SIG-M5 (cell line): ENCODE measurements at regions not wholly inside any gene's neighbourhood (a gene's known extent, or its start where the extent isn't known, plus 50 kb on each side); places are given as distances from the start of the nearest gene placed in this dataset.
"Not testable (repeated sequence)": the region's sequence is repeated elsewhere in the genome, so short reads cannot be mapped to it uniquely, and the experiment has no call there.

Experiments
- DNase-seq: peaks from one replicate; lab custom pipeline; 2025; lab: John Stamatoyannopoulos, UW

DNA sequence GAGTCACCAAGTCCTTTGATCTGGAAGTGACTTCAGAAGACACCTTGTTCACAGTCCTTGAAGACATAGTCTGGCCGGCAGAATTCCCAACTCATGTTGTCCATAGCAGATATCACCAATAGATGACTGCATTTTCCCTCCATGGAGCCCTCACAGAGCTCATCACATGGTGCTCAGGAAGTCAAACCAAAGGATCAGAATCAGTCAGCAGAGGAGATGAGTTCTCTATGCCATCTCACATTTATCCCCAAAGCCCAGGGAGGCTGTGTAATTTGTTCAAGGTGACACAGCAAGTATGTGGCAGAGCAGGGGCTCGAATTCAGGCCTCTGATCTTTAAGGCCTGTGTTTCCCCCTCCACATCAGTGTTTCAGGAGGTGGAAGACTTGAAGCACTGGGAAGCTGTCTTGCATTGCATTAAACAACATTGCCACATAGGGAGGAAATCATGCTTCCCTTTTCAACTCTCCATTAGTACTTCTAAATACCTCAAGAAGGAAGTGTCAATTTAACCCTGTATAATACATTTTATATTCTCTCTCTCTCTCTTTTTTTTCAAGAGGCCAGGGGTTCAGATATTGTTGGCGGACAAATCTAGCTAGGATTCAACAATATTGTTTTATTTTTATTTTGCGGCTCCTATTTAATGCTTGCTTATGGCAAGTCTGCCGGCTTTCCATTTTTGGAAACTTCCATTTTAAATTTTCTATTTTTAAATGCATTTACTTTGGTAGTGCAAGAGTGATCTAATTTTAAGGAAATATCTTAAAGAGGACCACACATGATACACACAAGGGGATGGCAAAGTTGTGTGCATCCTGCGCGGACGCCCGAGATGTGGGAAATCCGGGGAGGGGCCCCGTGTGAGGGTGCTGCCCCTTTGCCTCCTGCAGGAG is 61.9 kb downstream of the NPIPB5 start:
- DNase-seq, result peak; percentile 7

DNA sequence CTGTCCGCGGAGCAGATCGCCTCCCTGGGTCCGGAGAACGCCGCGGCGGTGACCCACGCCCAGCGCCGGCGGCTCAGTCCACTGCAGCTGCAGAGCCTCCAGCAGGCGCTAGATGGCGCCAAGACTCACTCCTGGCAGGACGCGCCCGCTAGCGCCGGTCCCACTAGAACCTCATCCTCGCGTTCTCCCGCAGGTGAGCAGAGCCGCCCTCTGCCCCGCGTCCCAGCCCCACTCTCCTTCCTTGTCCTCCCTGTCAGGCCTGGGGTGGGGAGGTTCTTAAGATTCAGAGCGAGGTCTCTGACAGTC is 62.5 kb downstream of the NPIPB5 start:
- not testable (repeated sequence) for DNase-seq

DNA sequence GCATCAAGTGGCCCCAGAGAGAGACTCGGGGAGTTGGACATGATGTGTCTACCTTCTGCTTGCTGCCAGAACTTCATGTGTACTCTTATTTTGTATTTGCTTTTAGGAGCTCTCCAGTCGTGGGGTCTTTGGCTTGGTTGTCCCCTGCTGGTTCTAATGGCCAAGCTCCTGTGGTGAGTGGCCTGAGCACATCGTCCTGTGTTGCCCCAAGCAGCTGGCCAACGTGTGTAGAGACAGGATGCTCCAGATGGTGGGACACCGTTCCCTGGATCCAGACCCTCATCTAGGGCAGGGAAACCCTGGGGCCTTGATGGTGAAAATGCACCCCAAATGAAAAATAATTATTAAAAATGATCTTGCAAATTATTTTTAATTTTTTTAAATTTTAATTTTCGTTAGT is 65.8 kb downstream of the NPIPB5 start:
- not testable (repeated sequence) for DNase-seq

DNA sequence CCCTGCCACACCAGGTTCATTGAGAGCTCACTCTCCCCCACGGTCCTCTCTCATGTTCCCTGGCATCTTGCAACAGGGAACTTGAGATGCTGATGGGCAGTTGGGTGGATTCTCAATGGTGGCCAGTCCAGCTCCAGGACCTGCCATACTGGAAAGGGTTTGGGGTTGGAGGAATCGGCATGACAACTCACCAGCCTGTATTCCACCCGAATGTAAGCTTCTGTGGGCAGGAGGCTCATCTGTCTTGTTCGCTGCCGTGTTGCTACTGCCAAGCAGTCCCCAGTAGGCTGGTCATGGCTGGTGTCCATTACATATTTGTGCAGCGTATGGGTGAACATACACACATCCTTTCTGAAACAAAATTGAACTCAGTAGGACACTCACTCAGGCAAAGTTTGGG is 72.5 kb downstream of the NPIPB5 start:
- DNase-seq, result not testable (repeated sequence)

DNA sequence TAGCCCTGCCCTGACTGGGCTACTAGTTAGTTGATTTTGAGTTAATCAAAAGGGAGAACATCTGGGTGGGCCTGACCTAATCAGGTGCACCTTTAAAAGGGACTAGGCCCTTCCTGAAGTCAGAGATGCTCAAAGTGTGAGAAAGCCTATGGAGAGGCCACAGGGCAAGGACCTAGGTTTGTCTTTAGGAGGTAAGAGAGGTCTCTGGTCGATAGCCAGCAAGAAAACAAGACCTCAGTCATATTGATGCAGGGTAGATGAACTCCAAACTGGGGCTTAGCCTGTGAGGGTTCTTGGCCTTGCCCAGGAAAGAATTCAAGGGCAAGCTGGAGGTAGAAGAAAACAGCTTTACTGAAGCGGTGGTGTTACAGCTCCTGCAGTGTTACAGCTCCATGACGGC is 73.8 kb downstream of the NPIPB5 start:
- DNase-seq, result not testable (repeated sequence)

DNA sequence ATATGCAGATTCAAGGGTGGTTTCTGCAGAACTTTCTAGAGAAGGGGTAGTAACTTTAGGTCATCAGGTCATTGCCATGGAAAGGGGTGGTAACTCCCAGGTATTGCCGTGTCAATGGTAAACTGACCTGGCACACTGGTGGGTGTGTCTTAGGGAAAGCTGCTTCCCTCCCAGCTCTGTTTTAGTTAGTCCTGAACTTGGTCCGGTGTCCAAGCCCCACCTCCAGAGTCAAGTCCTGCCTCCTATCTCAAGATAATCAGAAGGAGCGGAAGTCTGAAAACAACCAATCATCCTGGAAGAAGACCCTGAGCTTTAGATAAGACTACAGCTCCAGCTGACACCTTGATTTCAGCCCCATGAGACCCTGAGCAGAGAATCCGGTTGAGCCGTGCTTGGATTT is 74.2 kb downstream of the NPIPB5 start:
- not testable (repeated sequence) for DNase-seq

DNA sequence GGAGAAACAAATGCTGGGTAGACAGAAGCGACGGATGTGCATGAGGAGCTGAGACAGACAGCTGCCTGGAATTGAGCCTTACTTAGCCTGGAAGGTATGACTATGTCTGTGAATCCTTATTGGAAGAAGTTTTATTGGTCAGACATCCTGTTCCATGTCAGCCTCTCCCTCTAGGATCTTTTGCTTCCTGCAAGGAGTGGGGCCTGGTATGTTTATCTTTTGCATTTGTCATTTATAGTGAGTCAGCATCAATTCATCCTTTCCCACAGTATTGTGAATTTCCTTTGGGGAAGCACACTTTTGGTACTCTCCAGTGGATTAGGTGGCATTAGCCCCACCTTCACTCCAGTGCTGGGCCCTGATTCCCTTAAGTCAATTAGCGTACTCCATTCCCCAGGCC is 74.7 kb downstream of the NPIPB5 start:
- not testable (repeated sequence) for DNase-seq

DNA sequence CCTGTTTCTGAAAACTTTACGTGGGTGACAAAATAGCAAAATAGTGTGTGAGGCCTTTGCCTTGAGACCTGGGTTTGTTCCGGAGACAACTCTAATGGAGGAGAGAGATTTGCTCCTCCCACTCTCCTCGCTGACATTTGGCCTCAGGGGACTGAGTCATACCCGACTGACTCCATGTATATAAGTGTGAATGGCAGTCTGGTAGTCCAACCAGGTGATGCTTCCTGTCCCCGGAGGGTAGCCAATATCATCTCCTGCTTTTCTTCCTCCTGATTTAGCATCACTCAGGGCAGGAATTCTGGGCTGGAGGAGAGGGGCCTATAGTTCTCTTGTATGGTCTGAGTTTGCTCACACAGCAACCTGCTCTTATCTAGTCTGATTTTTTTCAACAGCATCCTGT is 76.0 kb downstream of the NPIPB5 start:
- not testable (repeated sequence) for DNase-seq

DNA sequence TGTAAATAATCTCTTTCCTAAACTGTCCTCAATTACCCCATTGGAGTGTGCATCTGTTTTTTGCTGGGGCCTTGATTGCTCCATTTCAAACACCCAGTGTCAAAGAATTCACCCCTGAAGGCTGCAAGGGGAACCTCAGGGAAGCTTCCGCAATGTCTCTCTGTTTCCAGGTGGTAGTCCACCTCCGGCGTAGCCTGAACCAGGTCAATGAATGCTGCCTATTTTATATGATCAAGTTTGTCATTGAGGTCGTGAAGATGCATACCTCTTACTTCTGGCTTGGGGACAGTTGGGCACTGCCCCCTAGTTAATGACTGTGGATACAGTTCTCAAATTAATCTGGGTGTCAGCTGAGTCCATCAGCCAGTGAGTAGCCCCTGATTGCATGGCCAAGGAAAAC is 79.1 kb downstream of the NPIPB5 start:
- DNase-seq, result not testable (repeated sequence)

DNA sequence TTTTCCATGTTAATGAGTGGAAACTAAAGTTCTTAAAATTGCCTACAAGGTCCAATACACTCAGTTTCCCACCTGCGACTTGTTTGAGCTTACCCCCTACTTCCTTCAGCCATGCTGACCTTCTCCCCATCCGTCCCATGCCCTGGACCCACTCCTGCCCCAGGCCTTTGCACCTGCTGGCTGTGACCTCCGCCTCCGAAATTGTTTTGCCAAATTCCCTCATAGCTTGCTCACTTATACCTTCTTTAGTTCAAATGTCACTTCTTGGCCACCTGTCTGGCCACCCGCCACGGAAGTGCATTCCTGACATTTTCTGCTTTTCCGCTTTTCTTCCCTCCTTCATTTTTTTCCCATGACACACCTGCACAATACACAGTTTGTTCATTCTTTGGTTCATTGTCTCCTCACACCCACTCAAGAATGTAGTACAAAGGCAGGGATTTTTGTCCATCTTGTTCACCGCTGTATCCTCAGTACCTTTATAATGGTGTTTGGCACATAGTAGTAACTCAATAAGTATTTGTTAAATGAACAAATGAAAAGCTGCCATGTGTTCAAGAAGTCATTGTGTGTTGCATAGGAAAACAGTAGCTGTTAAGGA is 85.9 kb downstream of the NPIPB5 start:
- not testable (repeated sequence) for DNase-seq

DNA sequence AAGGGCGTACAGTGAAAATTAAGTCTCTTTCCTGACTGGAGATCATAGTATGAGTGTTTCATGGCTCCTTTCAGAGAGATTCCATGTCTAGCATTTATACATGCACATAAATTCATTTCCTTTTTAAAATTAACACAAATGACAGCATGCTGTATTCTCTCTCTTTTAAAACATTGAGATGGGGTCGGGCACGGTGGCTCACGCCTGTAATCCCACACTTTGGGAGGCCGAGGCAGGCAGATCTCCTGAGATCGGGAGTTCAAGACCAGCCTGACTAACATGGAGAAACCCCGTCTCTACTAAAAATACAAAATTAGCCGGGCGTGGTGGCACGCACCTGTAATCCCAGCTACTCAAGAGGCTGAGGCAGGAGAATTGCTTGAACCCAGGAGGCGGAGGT is 93.1 kb downstream of the NPIPB5 start:
- not testable (repeated sequence) for DNase-seq

DNA sequence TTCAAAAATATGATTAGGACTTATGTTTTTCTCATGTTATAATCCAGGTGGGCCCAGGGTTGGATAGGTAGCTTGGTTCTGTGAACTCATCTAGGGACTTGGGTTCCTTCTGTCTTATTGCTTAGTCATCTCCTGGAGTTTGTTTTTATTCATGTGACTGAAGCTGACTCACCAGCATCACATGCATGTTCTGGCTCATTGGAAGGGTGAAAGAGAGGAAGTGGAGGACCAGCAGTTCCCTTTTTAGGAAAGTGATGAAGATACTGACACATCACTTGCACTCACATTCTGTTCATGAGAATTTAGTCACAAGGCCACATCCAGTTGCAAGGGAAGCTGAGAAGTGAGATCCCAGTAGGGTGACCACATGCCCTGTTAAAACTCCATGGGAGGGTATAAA is 95.9 kb downstream of the NPIPB5 start:
- not testable (repeated sequence) for DNase-seq

DNA sequence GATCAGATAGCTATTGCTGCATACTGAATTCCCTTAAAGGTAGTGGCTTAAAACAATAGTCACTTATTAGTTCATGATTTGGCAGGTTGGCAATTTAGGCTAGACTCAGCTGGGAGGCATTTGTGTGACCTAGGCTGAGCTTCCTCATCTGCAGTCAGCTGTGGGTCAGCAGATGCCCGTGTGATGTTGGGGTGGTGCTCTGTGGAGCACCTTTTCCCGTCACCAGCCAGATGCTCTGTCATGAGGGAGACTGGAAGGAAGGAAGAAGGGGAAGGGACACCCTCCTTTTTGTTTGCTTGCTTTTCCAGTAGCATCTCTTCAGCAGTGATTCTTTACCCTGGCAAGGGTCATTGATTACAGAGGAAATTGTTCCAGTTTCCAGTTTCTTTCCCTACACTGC is 99.1 kb downstream of the NPIPB5 start:
- DNase-seq, result not testable (repeated sequence)

DNA sequence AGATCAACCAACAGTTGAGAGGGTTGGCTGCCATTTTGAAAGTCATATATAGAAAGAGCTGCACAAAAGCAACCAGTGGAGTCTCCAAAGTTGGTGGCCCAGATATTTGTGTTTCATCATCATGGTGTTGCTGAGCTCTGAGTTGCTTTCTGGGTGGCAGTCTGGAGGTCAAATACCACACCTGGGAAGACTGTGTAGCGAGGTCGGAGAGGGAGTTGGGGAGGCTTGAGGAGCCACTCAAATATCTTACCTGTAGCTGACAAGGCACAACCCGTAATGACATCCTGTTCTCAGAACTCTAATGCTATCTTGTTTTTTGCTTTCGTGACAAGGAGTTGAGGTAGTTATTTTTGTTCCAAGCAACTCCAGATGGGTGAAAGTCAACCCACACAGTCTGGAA is 100.4 kb downstream of the NPIPB5 start:
- not testable (repeated sequence) for DNase-seq

DNA sequence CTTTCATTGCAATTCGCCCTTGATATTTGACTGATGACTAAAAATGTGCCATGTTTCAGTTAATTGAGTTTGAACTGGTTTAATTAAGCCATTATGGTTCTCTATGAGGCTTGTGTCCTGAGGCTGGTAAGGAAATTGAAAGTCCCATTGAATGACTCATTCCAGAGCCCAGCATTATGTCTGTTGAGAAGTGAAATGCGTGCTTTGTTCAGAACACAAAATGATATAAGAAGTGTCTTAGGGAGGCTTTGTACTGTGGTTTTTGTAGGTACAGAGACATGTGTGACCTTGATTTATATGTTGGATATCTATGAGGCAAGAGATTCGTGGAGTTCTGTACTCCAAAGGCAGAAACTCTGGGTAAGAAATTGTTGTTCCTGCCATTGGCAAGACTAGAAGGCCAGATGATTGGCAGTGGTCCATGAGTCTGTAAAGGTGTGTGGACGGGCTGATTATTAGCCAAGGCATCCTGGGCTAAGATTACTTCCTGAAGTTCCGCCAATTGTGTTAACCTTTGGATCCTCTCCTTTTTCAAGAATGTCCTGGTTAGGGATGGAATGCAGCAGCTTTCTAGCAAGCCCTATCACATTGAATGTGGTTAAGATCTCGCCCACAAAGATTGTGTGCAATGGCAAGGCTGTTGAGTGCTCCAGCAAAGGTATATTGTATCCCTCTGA is 103.7 kb downstream of the NPIPB5 start:
- DNase-seq, result no peak

DNA sequence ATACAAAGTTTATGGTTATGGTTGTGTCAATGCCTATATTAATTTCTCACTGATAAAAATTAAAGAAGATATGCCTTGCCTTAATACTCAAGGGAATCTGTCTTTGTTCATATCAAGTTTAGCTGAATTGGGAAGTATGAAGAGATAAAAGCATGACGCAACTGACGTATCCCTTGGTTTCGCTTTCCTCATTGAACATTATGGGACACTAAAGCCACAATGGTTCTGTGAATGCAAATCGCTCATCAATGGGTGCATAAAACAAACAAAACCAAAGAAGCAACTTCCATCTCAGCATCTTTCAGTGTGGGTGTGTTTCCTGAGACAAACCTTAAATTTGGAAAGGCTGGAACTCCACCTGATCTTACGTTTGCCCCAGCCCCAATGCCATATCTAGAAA is 108.2 kb downstream of the NPIPB5 start:
- no peak for DNase-seq

DNA sequence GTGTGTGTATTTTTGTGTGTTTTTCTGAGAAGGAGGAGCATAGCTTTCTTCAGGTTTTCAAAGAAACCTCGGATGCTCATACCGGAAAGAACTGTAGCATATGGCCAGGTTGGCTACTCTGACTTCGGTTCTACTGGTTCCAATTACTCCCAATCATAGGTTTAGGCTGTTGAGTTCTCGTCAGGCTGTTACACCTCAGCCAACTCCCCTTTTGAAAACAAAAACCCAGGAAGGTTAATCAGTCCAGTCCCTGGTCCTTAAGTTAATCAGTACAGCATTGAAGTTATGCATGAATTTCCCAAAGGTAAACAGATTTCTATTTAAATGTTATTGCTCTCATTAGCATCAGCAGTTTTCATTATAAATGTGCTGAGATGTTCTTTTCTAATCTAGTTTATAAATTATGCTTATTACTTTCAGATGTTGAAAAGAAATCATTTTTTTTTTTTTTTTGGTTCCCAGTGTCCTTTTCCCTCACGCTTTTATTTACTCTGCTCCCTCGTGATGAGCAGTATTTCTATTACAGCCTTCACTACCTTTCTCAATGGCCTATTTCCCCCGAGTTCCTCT is 111.0 kb downstream of the NPIPB5 start:
- no peak for DNase-seq

DNA sequence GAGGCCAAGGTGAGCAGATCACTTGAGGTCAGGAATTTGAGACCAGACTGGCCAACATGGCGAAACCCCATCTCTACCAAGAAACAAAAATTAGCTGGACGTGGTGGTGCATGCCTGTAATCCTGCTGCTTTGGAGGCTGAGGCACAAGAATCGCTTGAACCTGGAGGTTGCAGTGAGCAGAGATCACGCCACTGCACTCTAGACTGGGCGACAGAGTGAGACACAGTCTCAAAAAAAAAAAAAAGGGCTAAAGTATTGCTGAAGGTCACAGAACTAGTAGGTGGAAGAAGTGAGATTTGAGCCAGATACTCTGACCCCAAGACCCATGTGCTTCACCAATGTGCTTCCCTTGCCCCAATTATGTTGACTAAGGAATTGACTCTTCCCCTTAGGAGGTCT is 112.0 kb downstream of the NPIPB5 start:
- no peak for DNase-seq

DNA sequence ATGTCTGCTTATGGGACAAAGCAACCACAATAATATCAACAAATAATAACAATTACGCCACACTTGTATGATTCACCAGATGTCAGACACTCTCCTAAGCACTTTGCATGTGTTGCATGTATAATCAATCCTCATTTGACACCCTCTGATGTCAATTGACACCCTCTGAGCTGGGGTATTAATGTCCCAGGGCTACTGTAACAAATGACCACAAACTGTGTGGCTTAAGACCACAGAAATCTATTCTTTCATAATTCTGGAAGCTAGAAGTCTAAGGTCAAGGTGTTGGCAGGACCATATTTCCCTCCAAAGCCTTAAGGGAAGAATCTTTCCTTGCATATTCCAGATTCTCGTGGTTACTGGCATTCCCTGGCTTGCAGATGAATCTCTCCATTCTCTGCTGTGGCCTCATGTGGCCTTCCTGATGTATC is 112.7 kb downstream of the NPIPB5 start:
- no peak for DNase-seq

DNA sequence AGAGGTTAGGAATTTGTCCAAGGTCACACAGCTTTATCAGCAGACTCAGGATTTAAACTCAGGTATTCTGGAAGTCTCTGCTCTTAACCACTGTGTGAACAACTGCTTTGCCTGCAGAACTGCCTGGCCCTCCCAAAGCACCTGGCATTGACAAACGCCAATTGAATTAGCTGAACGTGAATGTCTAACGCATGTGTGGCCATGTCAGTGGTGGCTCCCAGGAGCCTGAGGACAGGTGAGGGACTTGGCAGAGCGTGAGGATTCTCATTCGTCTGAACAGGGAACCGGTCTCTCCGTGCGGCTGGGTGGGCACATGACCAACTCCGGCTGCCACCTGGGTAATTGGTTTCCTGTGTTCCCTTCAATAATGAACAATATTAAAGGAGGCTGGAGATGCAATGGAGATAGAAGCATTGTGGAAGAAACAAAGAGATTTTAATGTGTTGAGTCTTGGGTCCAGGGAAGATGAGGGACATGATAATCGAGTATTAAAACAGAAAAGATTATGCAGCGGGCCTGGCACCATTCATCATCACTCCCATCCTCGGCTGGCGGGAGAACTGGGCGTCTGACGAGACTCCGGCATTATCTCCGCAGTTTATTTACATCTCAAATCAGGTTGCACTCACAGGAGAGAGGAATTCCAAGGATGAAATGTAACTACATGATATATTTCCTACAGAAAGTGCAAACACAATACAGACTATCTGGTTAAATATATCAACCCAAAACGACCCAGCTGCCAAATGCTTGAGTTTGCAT is 113.5 kb downstream of the NPIPB5 start:
- no peak for DNase-seq

DNA sequence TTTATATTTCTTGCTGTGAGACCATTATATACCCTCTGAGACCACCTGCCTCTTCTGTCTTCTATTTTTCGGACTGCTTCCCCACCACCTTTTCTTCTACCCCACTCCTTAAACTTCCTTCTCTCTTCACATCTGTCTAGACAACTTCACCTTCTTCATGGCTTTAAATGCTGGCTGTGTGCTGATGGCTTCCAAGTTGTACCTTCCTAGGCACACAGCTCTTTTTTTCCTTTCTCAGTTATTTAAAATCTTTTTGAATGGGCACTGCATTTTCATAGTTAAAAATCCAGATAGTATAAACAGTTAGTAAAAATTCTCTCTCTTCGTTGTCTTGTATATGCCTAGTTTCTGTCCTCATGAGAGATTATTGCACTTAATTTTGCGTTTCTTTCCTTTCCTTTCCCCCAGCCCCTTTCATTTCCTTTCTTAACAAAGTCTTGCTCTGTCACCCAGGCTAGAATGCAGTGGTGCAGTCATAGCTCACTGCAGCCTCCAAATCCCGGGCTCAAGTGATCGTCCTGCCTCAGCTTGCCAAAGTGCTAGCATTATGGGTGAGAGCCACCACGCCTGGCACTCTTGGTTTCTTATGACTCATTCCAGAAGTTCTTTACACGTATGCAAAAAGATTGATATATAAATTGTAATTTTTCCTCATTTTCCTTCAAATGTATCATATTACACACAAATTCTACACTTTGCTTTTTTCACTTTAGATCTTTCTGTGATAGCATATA is 114.3 kb downstream of the NPIPB5 start:
- DNase-seq, result no peak
